ENCODE measurements at regions not wholly inside any gene's neighbourhood (a gene's known extent, or its start where the extent isn't known, plus 50 kb on each side); places are given as distances from the start of the nearest gene placed in this dataset.

GRCh38 chr9:95785209-95785608 is 90.3 kb upstream of the ERCC6L2 start:
- TF ChIP-seq, protein P1, sequence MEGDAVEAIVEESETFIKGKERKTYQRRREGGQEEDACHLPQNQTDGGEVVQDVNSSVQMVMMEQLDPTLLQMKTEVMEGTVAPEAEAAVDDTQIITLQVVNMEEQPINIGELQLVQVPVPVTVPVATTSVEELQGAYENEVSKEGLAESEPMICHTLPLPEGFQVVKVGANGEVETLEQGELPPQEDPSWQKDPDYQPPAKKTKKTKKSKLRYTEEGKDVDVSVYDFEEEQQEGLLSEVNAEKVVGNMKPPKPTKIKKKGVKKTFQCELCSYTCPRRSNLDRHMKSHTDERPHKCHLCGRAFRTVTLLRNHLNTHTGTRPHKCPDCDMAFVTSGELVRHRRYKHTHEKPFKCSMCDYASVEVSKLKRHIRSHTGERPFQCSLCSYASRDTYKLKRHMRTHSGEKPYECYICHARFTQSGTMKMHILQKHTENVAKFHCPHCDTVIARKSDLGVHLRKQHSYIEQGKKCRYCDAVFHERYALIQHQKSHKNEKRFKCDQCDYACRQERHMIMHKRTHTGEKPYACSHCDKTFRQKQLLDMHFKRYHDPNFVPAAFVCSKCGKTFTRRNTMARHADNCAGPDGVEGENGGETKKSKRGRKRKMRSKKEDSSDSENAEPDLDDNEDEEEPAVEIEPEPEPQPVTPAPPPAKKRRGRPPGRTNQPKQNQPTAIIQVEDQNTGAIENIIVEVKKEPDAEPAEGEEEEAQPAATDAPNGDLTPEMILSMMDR (IDR thresholded peaks at IDR 0.05): no peak
- TF ChIP-seq POLR2A (IDR thresholded peaks at IDR 0.05): no peak

All from right lobe of liver (tissue), 4 donors.